Erythroblast (primary cell): ENCODE measurements at regions not wholly inside any gene's neighbourhood (a gene's known extent, or its start where the extent isn't known, plus 50 kb on each side); places are given as distances from the start of the nearest gene placed in this dataset.

ENCODE experiments used
- GATA1 ChIP-seq: IDR thresholded peaks from 2 replicates; pipeline ENCODE4 v1.6.1; 2011; ENCODE audit warnings: low read depth, mild to moderate bottlenecking, control low read depth, low read length, moderate library complexity
- POLR2A ChIP-seq: IDR thresholded peaks from 2 replicates; pipeline ENCODE4 v1.6.1; 2011; ENCODE audit warnings: mild to moderate bottlenecking, low read length

GRCh38 chr2:181239201-181239799, 217.9 kb upstream of the ITGA4 start:
- no peak for TF ChIP-seq POLR2A
- TF ChIP-seq GATA1 = no peak
